H9 (cell line): ENCODE measurements at regions not wholly inside any gene's neighbourhood (a gene's known extent, or its start where the extent isn't known, plus 50 kb on each side); places are given as distances from the start of the nearest gene placed in this dataset.

Experiments used
- DNase-seq: peaks from one replicate; pipeline ENCODE4 v3.0.0-alpha.2; 2017
- H2AFZ ChIP-seq: one replicate; pipeline ENCODE4 v1.6.1; 2013; ENCODE audit warnings: mild to moderate bottlenecking, low read length, control low read depth, moderate library complexity
- H2AK5ac ChIP-seq: 2 replicates; pipeline ENCODE4 v1.6.1; 2013; ENCODE audit warnings: low read length, control low read depth, mixed read lengths; ENCODE audit not compliant: insufficient read length
- H2BK120ac ChIP-seq: one replicate; pipeline ENCODE4 v1.6.1; 2013; ENCODE audit warnings: low read depth, mild to moderate bottlenecking, low read length, control low read depth, inconsistent platforms; ENCODE audit not compliant: poor library complexity, severe bottlenecking
- H2BK12ac ChIP-seq: 2 replicates; pipeline ENCODE4 v1.6.1; 2013; ENCODE audit warnings: low read length, control low read depth, mixed read lengths, low read depth; ENCODE audit not compliant: insufficient read length
- H2BK15ac ChIP-seq: 2 replicates; pipeline ENCODE4 v1.6.1; 2013; ENCODE audit warnings: low read depth, low read length, control low read depth
- H2BK20ac ChIP-seq: one replicate; pipeline ENCODE4 v1.6.1; 2013; ENCODE audit warnings: low read depth, mild to moderate bottlenecking, low read length, control low read depth, inconsistent platforms; ENCODE audit not compliant: poor library complexity, severe bottlenecking
- H2BK5ac ChIP-seq: 2 replicates; pipeline ENCODE4 v1.6.1; 2013; ENCODE audit warnings: low read length, control low read depth, mixed read lengths; ENCODE audit not compliant: insufficient read length
- H3K14ac ChIP-seq: 2 replicates; pipeline ENCODE4 v1.6.1; 2013; ENCODE audit warnings: low read length, control low read depth; ENCODE audit not compliant: insufficient read depth
- H3K18ac ChIP-seq: 2 replicates; pipeline ENCODE4 v1.6.1; 2013; ENCODE audit warnings: low read depth, mild to moderate bottlenecking, mixed read lengths, low read length, control low read depth; ENCODE audit not compliant: insufficient read length
- H3K23ac ChIP-seq: 2 replicates; pipeline ENCODE4 v1.6.1; 2013; ENCODE audit warnings: low read length, control low read depth, mixed read lengths, low read depth; ENCODE audit not compliant: insufficient read length
- H3K23me2 ChIP-seq: 2 replicates; pipeline ENCODE4 v1.6.1; 2013; ENCODE audit warnings: low read depth, mild to moderate bottlenecking, mixed read lengths, low read length, control low read depth; ENCODE audit not compliant: insufficient read length, poor library complexity, severe bottlenecking
- H3K27ac ChIP-seq: 2 replicates; pipeline ENCODE4 v1.5.1; 2013; ENCODE audit warnings: low read length, control low read depth, mixed read lengths, low read depth; ENCODE audit not compliant: insufficient read length
- H3K27me3 ChIP-seq: 2 replicates; pipeline ENCODE4 v1.6.1; 2013; ENCODE audit warnings: low read length, control low read depth, inconsistent platforms; ENCODE audit not compliant: insufficient read depth
- H3K4ac ChIP-seq: 2 replicates; pipeline ENCODE4 v1.6.1; 2013; ENCODE audit warnings: low read depth, mild to moderate bottlenecking, control low read depth, inconsistent platforms, low read length, moderate library complexity
- H3K4me1 ChIP-seq: 2 replicates; pipeline ENCODE4 v1.6.1; 2013; ENCODE audit warnings: low read length, control low read depth, inconsistent platforms; ENCODE audit not compliant: insufficient read depth
- H3K4me2 ChIP-seq: 2 replicates; pipeline ENCODE4 v1.6.1; 2013; ENCODE audit warnings: low read length, control low read depth, mixed read lengths; ENCODE audit not compliant: insufficient read length, insufficient read depth
- H3K56ac ChIP-seq: 2 replicates; pipeline ENCODE4 v1.6.1; 2013; ENCODE audit warnings: low read depth, mild to moderate bottlenecking, mixed read lengths, low read length, control low read depth; ENCODE audit not compliant: insufficient read length
- H3K79me1 ChIP-seq: 2 replicates; pipeline ENCODE4 v1.6.1; 2013; ENCODE audit warnings: low read depth, mild to moderate bottlenecking, moderate library complexity, low read length, control low read depth, inconsistent platforms; ENCODE audit not compliant: insufficient read depth, poor library complexity, severe bottlenecking
- H3K79me2 ChIP-seq: 2 replicates; pipeline ENCODE4 v1.6.1; 2013; ENCODE audit warnings: low read length, control low read depth, inconsistent platforms; ENCODE audit not compliant: insufficient read depth
- H3K9ac ChIP-seq: 2 replicates; pipeline ENCODE4 v1.6.1; 2013; ENCODE audit warnings: low read length, control low read depth, mixed read lengths; ENCODE audit not compliant: insufficient read length; ENCODE audit errors: extremely low read depth
- H3K9me3 ChIP-seq: one replicate; pipeline ENCODE4 v1.6.1; 2013; ENCODE audit warnings: low read depth, low read length, inconsistent platforms; ENCODE audit not compliant: control insufficient read depth
- H3T11ph ChIP-seq: one replicate; pipeline ENCODE4 v1.6.1; 2013; ENCODE audit warnings: mild to moderate bottlenecking, low read length, control low read depth, inconsistent platforms
- H4K20me1 ChIP-seq: one replicate; pipeline ENCODE4 v1.6.1; 2013; ENCODE audit not compliant: control insufficient read depth, insufficient read length, insufficient read depth
- H4K5ac ChIP-seq: 2 replicates; pipeline ENCODE4 v1.6.1; 2013; ENCODE audit warnings: low read depth, mild to moderate bottlenecking, mixed read lengths, low read length, control low read depth; ENCODE audit not compliant: insufficient read length
- H4K8ac ChIP-seq: replicated peaks from 2 replicates; pipeline ENCODE4 v1.6.1; 2013; ENCODE audit warnings: low read length, control low read depth, mixed read lengths, low read depth; ENCODE audit not compliant: insufficient read length
- H4K91ac ChIP-seq: 2 replicates; pipeline ENCODE4 v1.6.1; 2013; ENCODE audit warnings: low read depth, mild to moderate bottlenecking, moderate library complexity, mixed read lengths, low read length, control low read depth; ENCODE audit not compliant: insufficient read length
- H3K27ac Mint-ChIP-seq, 3 experiments: 2 replicates in 2 of 3; 3 replicates in 1 of 3; pipeline ENCODE4 v1.8.0; 2020 to 2021; ENCODE audit warnings: mixed read lengths in 3 of 3, mild to moderate bottlenecking in 1 of 3, moderate library complexity in 1 of 3
- H3K27me3 Mint-ChIP-seq: 2 replicates; pipeline ENCODE4 v1.8.0; 2021; ENCODE audit warnings: low read depth, mild to moderate bottlenecking, moderate library complexity, mixed read lengths
- H3K36me3 Mint-ChIP-seq, 3 experiments: 2 replicates in 2 of 3; 3 replicates in 1 of 3; pipeline ENCODE4 v1.8.0; 2020 to 2021; ENCODE audit warnings: low read depth in 3 of 3, mixed read lengths in 3 of 3; ENCODE audit not compliant: insufficient read depth in 1 of 3
- H3K4me1 Mint-ChIP-seq, 2 experiments: 2 replicates each; pipeline ENCODE4 v1.8.0; 2020; ENCODE audit warnings: mixed read lengths in 2 of 2
- H3K4me3 Mint-ChIP-seq, 2 experiments: 2 replicates in 1 of 2; 3 replicates in 1 of 2; pipeline ENCODE4 v1.8.0; 2020 to 2021; ENCODE audit warnings: mild to moderate bottlenecking in 2 of 2, mixed read lengths in 2 of 2, moderate library complexity in 1 of 2
- H3K9me3 Mint-ChIP-seq, 2 experiments: 2 replicates in 1 of 2; 3 replicates in 1 of 2; pipeline ENCODE4 v1.8.0; 2020; ENCODE audit warnings: mild to moderate bottlenecking in 2 of 2, mixed read lengths in 2 of 2, moderate library complexity in 1 of 2
- CTCF ChIP-seq: fragments of 200-600 bp; sonication (generic); conservative IDR thresholded peaks from 3 replicates; pipeline ENCODE4 v1.8.0; 2021; ENCODE audit warnings: antibody characterized with exemption, mild to moderate bottlenecking
- WGBS: extraction: QIAGEN DNeasy Blood & Tissue Kit; methylation state at CpG from one replicate; pipeline ENCODE4 v1.1.7; 2013; ENCODE audit warnings: missing lambda C conversion rate, low lambda C conversion rate, mixed read lengths; ENCODE audit not compliant: insufficient read length; ENCODE audit errors: extremely low coverage; 5-methylcytosine and 5-hydroxymethylcytosine counted together

GRCh38 chr18:76227759-76228158 is 267.3 kb downstream of the ZNF516 start:
- Histone ChIP-seq H3K27ac (no peak overlapping the region), H3K79me1 (no peaks in the 10 kb centered on the region), H3K9me3 (no peaks in the 10 kb centered on the region), H4K91ac (no peak overlapping the region), H2BK120ac (no peak overlapping the region), H3K23ac (no peak overlapping the region), H3K27me3 (no peaks in the 10 kb centered on the region), H2BK12ac (no peak overlapping the region), H3T11ph (no peak overlapping the region), H3K9ac (no peak overlapping the region), H3K18ac (no peak overlapping the region), H4K5ac (no peak overlapping the region), H3K79me2 (no peaks in the 10 kb centered on the region), H2BK5ac (no peak overlapping the region), H3K23me2 (no peaks in the 10 kb centered on the region), H3K4me2 (no peak overlapping the region), H2BK15ac (no peak overlapping the region), H2BK20ac (no peak overlapping the region), H3K4me1 (no peaks in the 10 kb centered on the region), H3K56ac (no peak overlapping the region), H2AK5ac (no peak overlapping the region), H4K20me1 (no peaks in the 10 kb centered on the region), H3K14ac (no peak overlapping the region), H4K8ac (no peak overlapping the region), H3K4ac (no peak overlapping the region), H2AFZ (no peak overlapping the region)
- Mint-ChIP-seq H3K9me3 (0 out of 5 replicates have a peak, but pooled peaks cover 0 to 2% of the 10 kb centered on the region in 2 experiments), H3K27me3 (no peaks in the 10 kb centered on the region; the same call in 1 of the 2 replicates), H3K4me1 (peaks cover 4% of the 10 kb centered on the region in 2 experiments), H3K4me3 (no peak overlapping the region), H3K27ac (no peak overlapping the region), H3K36me3 (peaks cover 0 to 1% (median 0%) of the 10 kb centered on the region in 3 experiments; a peak in 1 of 7 replicates)
- WGBS: no CpG with 5 or more reads among the region's 9 CpGs
- DNase-seq: no peak
- TF ChIP-seq CTCF: no peak
